NCI-H748 (cell line): ENCODE measurements at regions not wholly inside any gene's neighbourhood (a gene's known extent, or its start where the extent isn't known, plus 50 kb on each side); places are given as distances from the start of the nearest gene placed in this dataset.

Experiments used
- DNase-seq: peaks from one replicate; lab custom pipeline; 2025; ENCODE audit not compliant: unreplicated experiment; lab: John Stamatoyannopoulos, UW

DNA sequence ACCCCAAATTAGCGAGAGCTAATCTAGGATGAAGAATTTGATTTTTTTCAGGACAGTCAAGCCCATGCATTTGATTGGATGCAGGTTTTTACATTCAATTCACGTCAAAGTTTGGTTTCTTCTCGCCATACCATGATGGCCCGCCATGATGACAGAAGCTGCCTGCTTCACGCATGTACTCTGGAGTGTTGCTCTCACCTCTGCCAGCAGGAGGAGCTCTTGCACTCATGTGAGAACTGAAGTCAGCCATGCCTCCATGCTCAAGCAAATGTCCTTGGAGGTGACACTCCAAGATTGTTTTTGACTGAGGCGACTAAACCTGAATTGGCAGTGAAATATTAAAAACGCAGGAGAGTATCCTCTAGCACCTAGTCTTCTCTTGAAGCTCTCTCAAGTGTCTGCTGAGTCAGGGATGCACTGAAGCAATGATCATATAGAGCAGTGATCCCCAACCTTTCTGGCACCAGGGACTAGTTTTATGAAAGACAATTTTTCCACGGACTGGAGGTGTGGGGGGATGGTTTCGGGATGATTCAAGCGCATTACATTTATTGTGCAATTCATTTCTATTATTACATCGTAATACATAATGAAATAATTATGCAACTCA is 120.9 kb downstream of the SAMMSON start:
- peak; percentile 83 for DNase-seq

DNA sequence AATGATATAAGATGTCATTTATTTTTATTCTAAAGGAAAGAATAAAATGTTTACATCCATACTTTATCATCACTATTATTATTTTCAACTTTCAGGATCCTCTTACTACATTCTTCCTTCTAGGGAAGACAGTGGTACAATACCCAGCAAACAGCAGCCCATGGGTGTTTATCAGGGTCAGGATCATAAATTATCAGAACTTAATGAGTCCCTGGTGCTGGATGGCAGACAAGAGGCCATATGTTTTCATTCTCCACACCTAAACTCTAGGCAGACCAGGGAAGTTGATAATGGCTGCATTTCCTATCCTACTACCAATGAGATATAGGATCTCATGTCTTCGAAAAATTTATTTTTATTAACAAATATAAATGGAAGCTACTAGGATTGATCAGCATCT is 127.7 kb downstream of the SAMMSON start:
- DNase-seq = no peak

DNA sequence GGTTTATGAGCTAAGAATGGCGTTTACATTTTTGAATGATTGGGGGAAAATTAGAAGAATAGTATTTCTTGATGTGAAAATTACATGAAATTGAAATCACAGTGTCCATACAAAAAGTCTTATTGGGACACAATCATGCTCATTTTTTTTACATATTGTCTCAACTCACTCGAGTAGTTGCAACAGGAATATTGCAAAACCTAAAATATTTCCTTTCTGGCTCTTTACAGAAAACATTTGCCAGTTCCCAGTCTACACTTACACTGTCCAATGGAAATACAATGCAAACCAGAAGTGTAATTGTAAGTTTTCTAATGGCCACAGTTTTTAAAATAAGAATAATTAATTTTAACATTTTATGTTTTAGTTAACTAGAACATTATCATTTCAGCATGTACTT is 137.8 kb downstream of the SAMMSON start:
- no peak for DNase-seq

DNA sequence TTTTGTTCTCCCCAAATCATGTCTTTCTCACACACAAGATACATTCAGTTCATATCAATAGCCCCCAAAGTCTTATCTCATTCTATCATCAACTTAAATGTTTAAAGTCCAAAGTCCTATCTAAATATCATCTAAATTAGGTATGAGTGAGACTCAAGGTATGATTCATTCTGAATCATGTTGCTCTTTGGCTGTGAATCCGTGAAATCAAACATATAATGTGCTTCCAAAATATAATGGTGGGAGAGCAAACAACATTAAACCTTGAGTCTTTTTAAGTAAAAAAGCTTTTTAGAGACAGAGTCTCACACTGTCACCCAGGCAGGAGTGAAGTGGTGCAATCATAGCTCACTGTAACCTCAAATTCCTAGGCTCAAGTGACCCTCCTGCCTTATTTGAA is 139.1 kb downstream of the SAMMSON start:
- no peak for DNase-seq
